SK-N-SH treated with all-trans-retinoic acid at 6 μM for 48 hours (cell line): ENCODE measurements at regions not wholly inside any gene's neighbourhood (a gene's known extent, or its start where the extent isn't known, plus 50 kb on each side); places are given as distances from the start of the nearest gene placed in this dataset.

Source experiments
- ATAC-seq: fragments of 200-7000 bp; cut with Tn5 transposase; 3 replicates; pipeline ENCODE4 v1.9.1; 2020; ENCODE audit warnings: mild to moderate bottlenecking, moderate library complexity
- ARNTL ChIP-seq: fragments of 450-650 bp; formaldehyde crosslinking; IDR thresholded peaks from 2 replicates; pipeline ENCODE4 v1.5.0; 2020; ENCODE audit warnings: low read depth, mild to moderate bottlenecking, moderate library complexity, borderline replicate concordance
- CSDC2 ChIP-seq: fragments of 250-450 bp; sonication (Bioruptor Pico); IDR thresholded peaks from 2 replicates; pipeline ENCODE4 v1.5.0; 2020; ENCODE audit warnings: mild to moderate bottlenecking, moderate library complexity
- ESRRG ChIP-seq: fragments of 250-450 bp; sonication (Bioruptor Pico); IDR thresholded peaks from 2 replicates; pipeline ENCODE4 v1.6.1; 2021; ENCODE audit warnings: mild to moderate bottlenecking
- ISL1 ChIP-seq: fragments of 250-450 bp; sonication (Bioruptor Pico); IDR thresholded peaks from 2 replicates; pipeline ENCODE4 v2.1.2; 2022; ENCODE audit warnings: mild to moderate bottlenecking, moderate library complexity
- OSR1 ChIP-seq: fragments of 250-450 bp; sonication (Bioruptor Pico); IDR thresholded peaks from 2 replicates; pipeline ENCODE4 v1.8.0; 2022; ENCODE audit warnings: moderate library complexity, mild to moderate bottlenecking, inconsistent platforms
- PPARA ChIP-seq: fragments of 250-450 bp; sonication (Bioruptor Pico); IDR thresholded peaks from 2 replicates; pipeline ENCODE4 v1.5.0; 2020; ENCODE audit warnings: mild to moderate bottlenecking, borderline replicate concordance
- RARB ChIP-seq: fragments of 250-450 bp; sonication (Bioruptor Pico); IDR thresholded peaks from 2 replicates; pipeline ENCODE4 v1.8.0; 2021; ENCODE audit warnings: mild to moderate bottlenecking, moderate library complexity
- SNAI2 ChIP-seq: fragments of 250-450 bp; sonication (Bioruptor Pico); IDR thresholded peaks from 2 replicates; pipeline ENCODE4 v1.5.0; 2020; ENCODE audit warnings: mild to moderate bottlenecking, moderate library complexity
- TCF4 ChIP-seq: fragments of 250-450 bp; sonication (Bioruptor Pico); IDR thresholded peaks from 2 replicates; pipeline ENCODE4 v1.8.0; 2021; ENCODE audit warnings: mild to moderate bottlenecking, moderate library complexity, borderline replicate concordance
- TOX ChIP-seq: fragments of 250-450 bp; sonication (Bioruptor Pico); IDR thresholded peaks from 2 replicates; pipeline ENCODE4 v1.8.0; 2021; ENCODE audit warnings: mild to moderate bottlenecking, moderate library complexity, borderline replicate concordance
- ZC3H10 ChIP-seq: fragments of 250-450 bp; sonication (Bioruptor Pico); IDR thresholded peaks from 2 replicates; pipeline ENCODE4 v1.5.1; 2021; ENCODE audit warnings: mild to moderate bottlenecking, moderate library complexity
- ZFP3 ChIP-seq: fragments of 250-450 bp; sonication (Bioruptor Pico); IDR thresholded peaks from 2 replicates; pipeline ENCODE4 v1.5.0; 2020; ENCODE audit warnings: mild to moderate bottlenecking, moderate library complexity
- ZFP30 ChIP-seq: fragments of 450-650 bp; formaldehyde crosslinking; IDR thresholded peaks from 2 replicates; pipeline ENCODE4 v1.5.0; 2022; ENCODE audit warnings: mild to moderate bottlenecking, moderate library complexity
- ZNF565 ChIP-seq: fragments of 450-650 bp; formaldehyde crosslinking; conservative IDR thresholded peaks from 2 replicates; pipeline ENCODE4 v1.5.0; 2020; ENCODE audit warnings: low read depth, mild to moderate bottlenecking, moderate library complexity
- ZNF70 ChIP-seq: fragments of 450-650 bp; formaldehyde crosslinking; IDR thresholded peaks from 2 replicates; pipeline ENCODE4 v1.5.0; 2020; ENCODE audit warnings: mild to moderate bottlenecking, moderate library complexity
- ZNF8 ChIP-seq: fragments of 450-650 bp; formaldehyde crosslinking; IDR thresholded peaks from 2 replicates; pipeline ENCODE4 v1.5.0; 2020; ENCODE audit warnings: mild to moderate bottlenecking, moderate library complexity
- TF ChIP-seq, protein P1 (sequence below): fragments of 250-450 bp; sonication (Bioruptor Pico); IDR thresholded peaks from 2 replicates; pipeline ENCODE4 v1.5.0; 2020; ENCODE audit warnings: mild to moderate bottlenecking, moderate library complexity
- TF ChIP-seq, protein P2 (sequence below): fragments of 250-450 bp; sonication (Bioruptor Pico); IDR thresholded peaks from 2 replicates; pipeline ENCODE4 v1.8.0; 2021; ENCODE audit warnings: low read depth, mild to moderate bottlenecking, moderate library complexity, borderline replicate concordance
- TF ChIP-seq, protein P3 (sequence below): fragments of 250-450 bp; sonication (Bioruptor Pico); IDR thresholded peaks from 2 replicates; pipeline ENCODE4 v1.5.1; 2021; ENCODE audit warnings: mild to moderate bottlenecking, moderate library complexity
- TF ChIP-seq, protein P4 (sequence below): fragments of 250-450 bp; sonication (Bioruptor Pico); IDR thresholded peaks from 2 replicates; pipeline ENCODE4 v1.8.0; 2020; ENCODE audit warnings: mild to moderate bottlenecking, moderate library complexity, borderline replicate concordance
- TF ChIP-seq, protein P5 (sequence below): fragments of 250-450 bp; sonication (Bioruptor Pico); IDR thresholded peaks from 2 replicates; pipeline ENCODE4 v1.5.1; 2020; ENCODE audit warnings: low read depth, mild to moderate bottlenecking, moderate library complexity

DNA sequence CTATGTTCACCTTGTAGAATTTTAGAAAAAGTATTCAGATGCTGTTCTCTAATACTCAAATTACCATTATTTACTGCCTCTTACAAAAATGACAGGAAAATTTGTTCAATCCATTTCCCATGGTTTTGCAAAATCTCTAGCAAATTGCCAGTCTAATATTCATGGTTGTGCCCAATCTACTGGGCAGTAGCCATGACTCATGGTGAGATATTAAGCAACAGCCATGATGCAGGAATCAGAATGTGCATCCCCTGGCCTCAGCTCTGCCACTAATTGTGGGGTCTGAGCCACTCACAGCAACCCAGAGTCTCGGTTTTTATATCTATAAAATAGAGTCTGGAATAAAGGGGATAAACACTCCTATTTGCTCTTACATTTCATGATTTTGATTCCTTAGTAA is 353.6 kb downstream of the DEPDC1B start:
- no peak for ATAC-seq
- TF ChIP-seq, protein P1, sequence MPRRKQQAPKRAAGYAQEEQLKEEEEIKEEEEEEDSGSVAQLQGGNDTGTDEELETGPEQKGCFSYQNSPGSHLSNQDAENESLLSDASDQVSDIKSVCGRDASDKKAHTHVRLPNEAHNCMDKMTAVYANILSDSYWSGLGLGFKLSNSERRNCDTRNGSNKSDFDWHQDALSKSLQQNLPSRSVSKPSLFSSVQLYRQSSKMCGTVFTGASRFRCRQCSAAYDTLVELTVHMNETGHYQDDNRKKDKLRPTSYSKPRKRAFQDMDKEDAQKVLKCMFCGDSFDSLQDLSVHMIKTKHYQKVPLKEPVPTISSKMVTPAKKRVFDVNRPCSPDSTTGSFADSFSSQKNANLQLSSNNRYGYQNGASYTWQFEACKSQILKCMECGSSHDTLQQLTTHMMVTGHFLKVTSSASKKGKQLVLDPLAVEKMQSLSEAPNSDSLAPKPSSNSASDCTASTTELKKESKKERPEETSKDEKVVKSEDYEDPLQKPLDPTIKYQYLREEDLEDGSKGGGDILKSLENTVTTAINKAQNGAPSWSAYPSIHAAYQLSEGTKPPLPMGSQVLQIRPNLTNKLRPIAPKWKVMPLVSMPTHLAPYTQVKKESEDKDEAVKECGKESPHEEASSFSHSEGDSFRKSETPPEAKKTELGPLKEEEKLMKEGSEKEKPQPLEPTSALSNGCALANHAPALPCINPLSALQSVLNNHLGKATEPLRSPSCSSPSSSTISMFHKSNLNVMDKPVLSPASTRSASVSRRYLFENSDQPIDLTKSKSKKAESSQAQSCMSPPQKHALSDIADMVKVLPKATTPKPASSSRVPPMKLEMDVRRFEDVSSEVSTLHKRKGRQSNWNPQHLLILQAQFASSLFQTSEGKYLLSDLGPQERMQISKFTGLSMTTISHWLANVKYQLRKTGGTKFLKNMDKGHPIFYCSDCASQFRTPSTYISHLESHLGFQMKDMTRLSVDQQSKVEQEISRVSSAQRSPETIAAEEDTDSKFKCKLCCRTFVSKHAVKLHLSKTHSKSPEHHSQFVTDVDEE = no peak
- TF ChIP-seq ZNF8 (CRISPR knock-in tag) = no peak
- no peak for TF ChIP-seq ISL1 (CRISPR knock-in tag)
- no peak for TF ChIP-seq ZFP30
- TF ChIP-seq TCF4 (CRISPR knock-in tag) = no peak
- TF ChIP-seq TOX (CRISPR knock-in tag) = no peak
- TF ChIP-seq, protein P2, sequence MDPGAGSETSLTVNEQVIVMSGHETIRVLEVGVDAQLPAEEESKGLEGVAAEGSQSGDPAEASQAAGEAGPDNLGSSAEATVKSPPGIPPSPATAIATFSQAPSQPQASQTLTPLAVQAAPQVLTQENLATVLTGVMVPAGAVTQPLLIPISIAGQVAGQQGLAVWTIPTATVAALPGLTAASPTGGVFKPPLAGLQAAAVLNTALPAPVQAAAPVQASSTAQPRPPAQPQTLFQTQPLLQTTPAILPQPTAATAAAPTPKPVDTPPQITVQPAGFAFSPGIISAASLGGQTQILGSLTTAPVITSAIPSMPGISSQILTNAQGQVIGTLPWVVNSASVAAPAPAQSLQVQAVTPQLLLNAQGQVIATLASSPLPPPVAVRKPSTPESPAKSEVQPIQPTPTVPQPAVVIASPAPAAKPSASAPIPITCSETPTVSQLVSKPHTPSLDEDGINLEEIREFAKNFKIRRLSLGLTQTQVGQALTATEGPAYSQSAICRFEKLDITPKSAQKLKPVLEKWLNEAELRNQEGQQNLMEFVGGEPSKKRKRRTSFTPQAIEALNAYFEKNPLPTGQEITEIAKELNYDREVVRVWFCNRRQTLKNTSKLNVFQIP (CRISPR knock-in tag) = no peak
- no peak for TF ChIP-seq ZNF70 (CRISPR knock-in tag)
- TF ChIP-seq CSDC2 (CRISPR knock-in tag) = no peak
- TF ChIP-seq ZNF565 (CRISPR knock-in tag) = no peak
- TF ChIP-seq ZFP3 (CRISPR knock-in tag) = no peak
- TF ChIP-seq ESRRG = no peak
- TF ChIP-seq, all 23 proteins: peak for 0

DNA sequence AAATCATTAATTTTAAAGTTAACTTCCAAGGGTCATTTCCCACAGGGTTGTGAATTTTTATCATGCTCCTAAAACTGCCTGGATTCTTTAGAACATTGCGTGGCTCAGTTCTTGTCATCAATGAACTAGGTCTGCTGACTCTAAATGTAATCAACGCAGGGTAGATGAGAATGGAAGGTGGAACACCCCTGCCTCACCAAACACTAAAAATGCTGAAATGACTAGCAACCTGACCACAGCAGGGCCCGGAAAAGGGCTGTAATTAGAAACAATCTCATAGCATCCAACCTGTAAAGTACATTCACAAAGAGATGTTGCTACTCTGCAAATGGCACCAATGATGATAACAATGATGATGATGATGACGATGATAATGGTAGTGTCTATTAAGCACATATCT is 356.9 kb downstream of the DEPDC1B start:
- no peak for ATAC-seq
- no peak for TF ChIP-seq ARNTL (CRISPR knock-in tag)
- TF ChIP-seq TCF4 (CRISPR knock-in tag) = no peak
- TF ChIP-seq, protein P1 = no peak
- TF ChIP-seq OSR1 (CRISPR knock-in tag) = no peak
- TF ChIP-seq ZNF8 (CRISPR knock-in tag) = no peak
- no peak for TF ChIP-seq TOX (CRISPR knock-in tag)
- no peak for TF ChIP-seq RARB
- TF ChIP-seq ZNF565 (CRISPR knock-in tag) = no peak
- TF ChIP-seq, protein P3, sequence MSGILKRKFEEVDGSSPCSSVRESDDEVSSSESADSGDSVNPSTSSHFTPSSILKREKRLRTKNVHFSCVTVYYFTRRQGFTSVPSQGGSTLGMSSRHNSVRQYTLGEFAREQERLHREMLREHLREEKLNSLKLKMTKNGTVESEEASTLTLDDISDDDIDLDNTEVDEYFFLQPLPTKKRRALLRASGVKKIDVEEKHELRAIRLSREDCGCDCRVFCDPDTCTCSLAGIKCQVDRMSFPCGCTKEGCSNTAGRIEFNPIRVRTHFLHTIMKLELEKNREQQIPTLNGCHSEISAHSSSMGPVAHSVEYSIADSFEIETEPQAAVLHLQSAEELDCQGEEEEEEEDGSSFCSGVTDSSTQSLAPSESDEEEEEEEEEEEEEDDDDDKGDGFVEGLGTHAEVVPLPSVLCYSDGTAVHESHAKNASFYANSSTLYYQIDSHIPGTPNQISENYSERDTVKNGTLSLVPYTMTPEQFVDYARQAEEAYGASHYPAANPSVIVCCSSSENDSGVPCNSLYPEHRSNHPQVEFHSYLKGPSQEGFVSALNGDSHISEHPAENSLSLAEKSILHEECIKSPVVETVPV (CRISPR knock-in tag) = no peak
- TF ChIP-seq, protein P4, sequence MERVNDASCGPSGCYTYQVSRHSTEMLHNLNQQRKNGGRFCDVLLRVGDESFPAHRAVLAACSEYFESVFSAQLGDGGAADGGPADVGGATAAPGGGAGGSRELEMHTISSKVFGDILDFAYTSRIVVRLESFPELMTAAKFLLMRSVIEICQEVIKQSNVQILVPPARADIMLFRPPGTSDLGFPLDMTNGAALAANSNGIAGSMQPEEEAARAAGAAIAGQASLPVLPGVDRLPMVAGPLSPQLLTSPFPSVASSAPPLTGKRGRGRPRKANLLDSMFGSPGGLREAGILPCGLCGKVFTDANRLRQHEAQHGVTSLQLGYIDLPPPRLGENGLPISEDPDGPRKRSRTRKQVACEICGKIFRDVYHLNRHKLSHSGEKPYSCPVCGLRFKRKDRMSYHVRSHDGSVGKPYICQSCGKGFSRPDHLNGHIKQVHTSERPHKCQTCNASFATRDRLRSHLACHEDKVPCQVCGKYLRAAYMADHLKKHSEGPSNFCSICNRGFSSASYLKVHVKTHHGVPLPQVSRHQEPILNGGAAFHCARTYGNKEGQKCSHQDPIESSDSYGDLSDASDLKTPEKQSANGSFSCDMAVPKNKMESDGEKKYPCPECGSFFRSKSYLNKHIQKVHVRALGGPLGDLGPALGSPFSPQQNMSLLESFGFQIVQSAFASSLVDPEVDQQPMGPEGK (CRISPR knock-in tag) = no peak

DNA sequence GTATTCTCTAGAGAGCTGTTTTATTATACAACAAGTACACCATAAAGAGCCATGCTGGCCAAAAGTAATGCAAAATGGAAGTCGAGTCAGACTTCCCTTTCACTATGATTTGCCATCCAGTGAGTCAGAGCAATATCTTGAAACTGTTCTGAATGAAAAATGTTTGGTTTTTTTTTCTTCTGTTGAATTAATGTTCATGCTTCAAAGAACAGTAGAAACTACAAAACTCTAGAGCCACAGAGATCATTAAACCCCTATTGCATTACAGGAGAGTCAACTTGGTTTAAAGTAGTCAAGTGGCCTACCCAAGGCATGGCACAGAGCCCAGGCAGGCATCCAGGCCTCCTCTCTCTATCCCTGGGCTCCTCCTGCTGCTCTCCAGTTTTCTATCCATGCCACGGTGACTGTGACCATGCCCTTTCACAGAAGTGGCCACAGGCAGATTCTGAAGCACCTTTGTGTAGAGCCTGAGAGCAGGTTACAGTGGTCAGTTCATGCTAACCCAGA is 358.9 kb downstream of the DEPDC1B start:
- ATAC-seq = no peak; the same call in 2 of the 3 replicates
- TF ChIP-seq PPARA (CRISPR knock-in tag) (no peak), ZFP3 (CRISPR knock-in tag) (no peak), ZNF565 (CRISPR knock-in tag) (no peak), ARNTL (CRISPR knock-in tag) (no peak), OSR1 (CRISPR knock-in tag) (no peak), ZC3H10 (CRISPR knock-in tag) (no peak), ZNF8 (CRISPR knock-in tag) (no peak), CSDC2 (CRISPR knock-in tag) (no peak), SNAI2 (CRISPR knock-in tag) (no peak)
- TF ChIP-seq, protein P3 (CRISPR knock-in tag) = no peak
- TF ChIP-seq, protein P4 (CRISPR knock-in tag) = no peak
- TF ChIP-seq, protein P5, sequence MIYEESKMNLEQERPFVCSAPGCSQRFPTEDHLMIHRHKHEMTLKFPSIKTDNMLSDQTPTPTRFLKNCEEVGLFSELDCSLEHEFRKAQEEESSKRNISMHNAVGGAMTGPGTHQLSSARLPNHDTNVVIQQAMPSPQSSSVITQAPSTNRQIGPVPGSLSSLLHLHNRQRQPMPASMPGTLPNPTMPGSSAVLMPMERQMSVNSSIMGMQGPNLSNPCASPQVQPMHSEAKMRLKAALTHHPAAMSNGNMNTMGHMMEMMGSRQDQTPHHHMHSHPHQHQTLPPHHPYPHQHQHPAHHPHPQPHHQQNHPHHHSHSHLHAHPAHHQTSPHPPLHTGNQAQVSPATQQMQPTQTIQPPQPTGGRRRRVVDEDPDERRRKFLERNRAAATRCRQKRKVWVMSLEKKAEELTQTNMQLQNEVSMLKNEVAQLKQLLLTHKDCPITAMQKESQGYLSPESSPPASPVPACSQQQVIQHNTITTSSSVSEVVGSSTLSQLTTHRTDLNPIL (CRISPR knock-in tag) = no peak
